Calu3 (cell line): ENCODE measurements at regions not wholly inside any gene's neighbourhood (a gene's known extent, or its start where the extent isn't known, plus 50 kb on each side); places are given as distances from the start of the nearest gene placed in this dataset.

Experiments used
- BruUV-seq: library from RNA; stranded (reverse); fragments of 400-500 nt; replicated peaks from 2 replicates; lab custom pipeline; 2021; lab: Mats Ljungman, UMichigan
- CTCF ChIA-PET: fragments of 300-600 bp; sonication (Branson Sonifier 250); formaldehyde crosslinking; loops from one replicate; lab custom pipeline; 2022; ENCODE audit warnings: antibody characterized with exemption; lab: Charles Lee
- DNase-seq: peaks from one replicate; pipeline ENCODE4 v3.0.0; 2022
- H3K27ac Mint-ChIP-seq: one replicate; pipeline ENCODE4 v1.8.0; 2022; ENCODE audit warnings: mixed read lengths; ENCODE audit not compliant: unreplicated experiment
- H3K27me3 Mint-ChIP-seq: one replicate; pipeline ENCODE4 v1.8.0; 2022; ENCODE audit warnings: mixed read lengths; ENCODE audit not compliant: unreplicated experiment
- H3K36me3 Mint-ChIP-seq: one replicate; pipeline ENCODE4 v1.8.0; 2022; ENCODE audit warnings: mild to moderate bottlenecking, moderate library complexity, mixed read lengths; ENCODE audit not compliant: insufficient read depth, unreplicated experiment
- H3K4me1 Mint-ChIP-seq: one replicate; pipeline ENCODE4 v1.8.0; 2022; ENCODE audit warnings: mild to moderate bottlenecking, low read depth, mixed read lengths; ENCODE audit not compliant: unreplicated experiment
- H3K4me3 Mint-ChIP-seq: one replicate; pipeline ENCODE4 v1.8.0; 2022; ENCODE audit warnings: mild to moderate bottlenecking, low read depth, moderate library complexity, mixed read lengths; ENCODE audit not compliant: unreplicated experiment
- H3K9me3 Mint-ChIP-seq: one replicate; pipeline ENCODE4 v1.8.0; 2022; ENCODE audit warnings: low read depth, mixed read lengths; ENCODE audit not compliant: unreplicated experiment
- CTCF ChIP-seq: fragments of 200-600 bp; IDR thresholded peaks from one replicate; pipeline ENCODE4 v1.8.0; 2022; ENCODE audit warnings: antibody characterized with exemption; ENCODE audit not compliant: unreplicated experiment
- intact Hi-C: fragments of 100-400 bp; cut with micrococcal nuclease; formaldehyde crosslinking; loops from one replicate; pipeline ENCODE4 v1.10.0; 2022; ENCODE audit not compliant: unreplicated experiment

DNA sequence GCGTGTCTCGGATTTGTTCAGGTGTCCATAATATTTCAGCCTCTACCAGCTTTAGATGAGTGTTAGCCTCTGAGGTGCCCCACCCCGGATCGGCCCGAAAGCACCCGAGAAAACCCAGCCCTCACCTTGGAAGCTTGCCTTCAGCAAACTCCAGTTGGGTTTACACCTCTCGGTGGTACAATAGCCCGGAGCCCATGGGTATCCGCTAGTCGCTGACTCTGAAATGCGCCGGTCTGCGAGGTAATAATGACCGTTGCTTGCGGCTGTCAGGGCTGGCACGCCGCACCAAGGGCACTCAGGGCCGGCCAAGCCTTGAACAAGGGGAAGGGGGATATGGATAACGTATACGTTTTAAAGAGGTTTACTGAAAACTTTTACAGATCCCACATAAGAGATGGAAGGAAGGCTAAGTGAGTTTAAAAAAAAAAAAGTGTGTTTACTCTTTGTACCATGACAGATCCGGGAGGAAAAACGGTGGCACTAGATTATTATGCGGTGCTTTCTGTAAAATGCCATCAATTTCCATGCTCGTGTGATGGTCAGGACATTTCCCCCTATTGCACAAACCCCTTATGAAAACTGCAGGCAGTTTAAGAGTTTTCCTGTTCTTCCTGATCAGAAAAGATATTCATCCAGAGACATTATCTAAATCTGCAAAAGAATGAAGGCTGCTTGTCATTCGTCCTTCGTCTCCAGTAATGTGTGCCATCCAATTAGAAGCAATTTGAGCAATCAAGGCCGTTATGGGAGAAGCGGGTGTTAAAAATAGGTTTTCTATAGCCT is 124.2 kb downstream of the TMEM161B start:
- Mint-ChIP-seq H3K36me3 (no peaks in the 10 kb centered on the region), H3K27me3 (no peaks in the 10 kb centered on the region), H3K27ac (no peak overlapping the region), H3K4me1 (peaks cover 9% of the 10 kb centered on the region), H3K9me3 (no peaks in the 10 kb centered on the region), H3K4me3 (no peak overlapping the region)
- TF ChIP-seq CTCF: no peak
- no TSS peak for BruUV-seq
- DNase-seq: no peak
- intact Hi-C loops: loop anchor here (5.0 kb wide), 1 partner anchor 362 kb away; no protein-coding TSS in a partner anchor
- CTCF ChIA-PET: no interaction called here

GRCh38 chr5:88143693-88144218 is 124.9 kb downstream of the TMEM161B start:
- Mint-ChIP-seq H3K9me3 (no peaks in the 10 kb centered on the region), H3K4me1 (peaks cover 9% of the 10 kb centered on the region), H3K27me3 (no peaks in the 10 kb centered on the region), H3K27ac (no peak overlapping the region), H3K36me3 (no peaks in the 10 kb centered on the region), H3K4me3 (no peak overlapping the region)
- no TSS peak for BruUV-seq
- intact Hi-C loops: loop anchor here (2.0 to 5.0 kb wide), 2 partner anchors 125 to 361 kb away; partner anchors contain the start of gene TMEM161B
- CTCF ChIA-PET: no interaction called here
- TF ChIP-seq CTCF: no peak
- DNase-seq: no peak

DNA sequence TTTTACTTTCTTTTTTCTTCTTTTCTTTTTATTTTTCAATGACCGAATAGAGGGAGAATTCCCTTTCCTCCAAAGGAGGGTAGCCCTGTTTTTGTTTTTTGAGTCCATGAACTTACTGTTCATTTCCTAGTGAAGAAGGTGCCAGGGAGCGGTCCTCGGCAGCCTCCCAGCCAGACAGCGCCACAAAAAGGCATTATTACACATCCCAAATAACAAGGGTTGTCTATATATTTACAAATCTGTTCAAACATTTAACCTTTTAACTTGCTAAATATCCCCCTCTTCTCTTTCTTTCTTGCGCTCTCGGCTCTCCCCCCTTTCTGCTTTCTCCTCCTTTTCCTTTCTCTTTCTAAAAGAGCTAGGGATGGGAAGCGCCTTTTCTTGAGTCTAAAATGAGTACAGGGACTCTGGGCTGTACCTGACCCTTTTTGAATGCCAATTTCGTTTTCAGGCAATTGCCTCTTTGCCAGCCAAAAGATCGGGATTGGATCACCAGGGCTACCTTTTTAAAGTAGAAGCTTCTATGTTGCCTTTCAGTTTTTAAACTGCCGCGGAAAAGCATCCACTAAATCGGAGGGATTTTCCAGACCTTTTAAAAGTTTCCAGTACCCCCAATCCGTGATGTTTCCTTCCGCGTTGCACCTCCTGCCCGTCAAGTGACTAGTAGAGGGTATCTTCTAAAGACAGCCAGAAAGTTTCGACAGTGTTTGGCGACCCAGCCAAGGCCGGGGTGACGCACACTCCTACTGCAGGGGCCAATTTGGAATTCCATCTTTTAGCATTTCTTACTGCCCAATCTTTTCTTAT is 125.6 kb downstream of the TMEM161B start:
- Mint-ChIP-seq H3K4me1 (peaks cover 9% of the 10 kb centered on the region), H3K27ac (no peak overlapping the region), H3K27me3 (no peaks in the 10 kb centered on the region), H3K4me3 (no peak overlapping the region), H3K36me3 (no peaks in the 10 kb centered on the region), H3K9me3 (no peaks in the 10 kb centered on the region)
- CTCF ChIA-PET: no interaction called here
- intact Hi-C loops: loop anchor here (2.0 to 5.0 kb wide), 2 partner anchors 126 to 361 kb away; partner anchors contain the start of gene TMEM161B
- TF ChIP-seq CTCF: no peak
- no peak for DNase-seq
- no TSS peak for BruUV-seq

DNA sequence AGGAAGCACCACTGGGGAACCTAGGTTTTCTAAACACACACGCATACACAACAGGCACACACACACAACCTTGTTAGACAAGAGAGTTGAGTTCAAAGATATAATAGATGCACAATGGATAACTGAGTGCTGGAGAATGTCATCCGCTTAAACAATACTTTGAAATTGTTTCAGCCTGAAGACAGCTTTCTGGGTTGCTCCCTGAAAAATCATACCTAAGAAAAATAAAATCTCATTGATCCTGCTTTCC is 126.1 kb downstream of the TMEM161B start:
- no peak for DNase-seq
- no TSS peak for BruUV-seq
- Mint-ChIP-seq H3K9me3 (no peaks in the 10 kb centered on the region), H3K4me3 (no peak overlapping the region), H3K4me1 (peaks cover 9% of the 10 kb centered on the region), H3K36me3 (no peaks in the 10 kb centered on the region), H3K27ac (no peak overlapping the region), H3K27me3 (no peaks in the 10 kb centered on the region)
- CTCF ChIA-PET: no interaction called here
- no peak for TF ChIP-seq CTCF
- intact Hi-C loops: loop anchor here (2.0 to 5.0 kb wide), 2 partner anchors 126 to 360 kb away; partner anchors contain the start of gene TMEM161B
